ENCODE measurements at regions not wholly inside any gene's neighbourhood (a gene's known extent, or its start where the extent isn't known, plus 50 kb on each side); places are given as distances from the start of the nearest gene placed in this dataset.

GRCh38 chr6:24072038-24072746, 53.8 kb upstream of the NRSN1 start:
- DNase-seq: no peak

GRCh38 chr6:24076011-24076410, 50.0 kb upstream of the NRSN1 start:
- DNase-seq: no peak
